Body of pancreas (tissue), 4 donors: ENCODE measurements at regions not wholly inside any gene's neighbourhood (a gene's known extent, or its start where the extent isn't known, plus 50 kb on each side); places are given as distances from the start of the nearest gene placed in this dataset.

Experiments used
- ATAC-seq: fragments of 150-250 bp; one replicate; pipeline ENCODE4 v1.9.1; 2016
- DNase-seq, 4 donors: peaks; one replicate each; pipeline ENCODE4 v3.0.0-alpha.2; 2019
- H3K27ac ChIP-seq, 4 donors: fragments of 200-600 bp; sonication (generic); 1 replicate in 3 of 4; 2 replicates in 1 of 4; pipeline versions ENCODE4 v1.5.1 to v1.6.1; 2016 to 2019; ENCODE audit warnings: mild to moderate bottlenecking in 1 of 4, mixed read lengths in 1 of 4, moderate library complexity in 1 of 4
- H3K27me3 ChIP-seq, 2 donors: fragments of 200-600 bp; sonication (generic); one replicate each; pipeline ENCODE4 v1.6.0; 2016; ENCODE audit warnings: mild to moderate bottlenecking in 1 of 2
- H3K36me3 ChIP-seq, 2 donors: fragments of 200-600 bp; sonication (generic); replicated peaks in 1 of 2; 2 replicates each; pipeline ENCODE4 v1.5.1; 2016; ENCODE audit warnings: low read depth in 2 of 2; ENCODE audit not compliant: insufficient read depth in 1 of 2
- H3K4me1 ChIP-seq: fragments of 200-600 bp; sonication (generic); one replicate; pipeline ENCODE4 v1.6.0; 2016
- H3K4me3 ChIP-seq, 2 donors: fragments of 200-600 bp; sonication (generic); 1 replicate in 1 of 2; 2 replicates in 1 of 2; pipeline ENCODE4 v1.5.1; 2016 to 2019
- H3K9me3 ChIP-seq, 3 donors: fragments of 200-600 bp; sonication (generic); 1 replicate in 2 of 3; 2 replicates in 1 of 3; pipeline ENCODE4 v1.5.1; 2016
- POLR2A ChIP-seq, 3 donors: fragments of 450-650 bp; IDR thresholded peaks; one replicate each; pipeline ENCODE4 v1.6.1; 2016; ENCODE audit warnings: antibody characterized with exemption in 3 of 3, mild to moderate bottlenecking in 2 of 3
- WGBS, 2 donors: methylation state at CpG; one replicate each; pipeline ENCODE4 v1.1.5; 2017; 5-methylcytosine and 5-hydroxymethylcytosine counted together
- intact Hi-C: fragments of 100-400 bp; cut with DNase I; formaldehyde crosslinking; loops from one replicate; pipeline ENCODE4 v1.15.1; 2023
- TF ChIP-seq, protein P1 (sequence below), 7 experiments: fragments of 450-650 bp in 4 of 7; fragments of 200-600 bp in 3 of 7; sonication (generic) in 3 of 7; IDR thresholded peaks; one replicate each; pipeline ENCODE4 v1.5.1; 2016 to 2019; ENCODE audit warnings: antibody characterized with exemption in 7 of 7

DNA sequence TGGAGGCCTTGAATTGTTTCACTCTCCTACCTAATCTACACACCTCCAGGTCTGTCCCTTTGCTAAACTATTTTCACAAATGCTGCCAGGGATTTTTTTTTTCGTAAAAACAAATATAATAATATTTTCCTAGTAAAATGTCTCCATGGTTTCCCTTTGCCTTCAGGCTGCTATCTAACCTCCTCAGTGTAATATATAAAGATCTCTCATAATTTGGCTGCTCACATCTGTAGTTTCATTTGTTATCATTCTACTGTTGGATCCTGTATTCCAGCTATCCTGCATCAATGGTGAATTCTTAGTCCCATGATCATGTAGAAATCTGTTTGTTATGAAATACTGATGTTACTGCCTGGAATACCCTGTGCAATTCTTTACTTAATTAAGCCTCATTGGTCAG, 211.9 kb upstream of the CHRM2 start:
- Histone ChIP-seq H3K27me3 (no peaks in the 10 kb centered on the region), H3K27ac (no peak overlapping the region), H3K36me3 (no peaks in the 10 kb centered on the region), H3K9me3 (no peaks in the 10 kb centered on the region), H3K4me3 (no peak overlapping the region), H3K4me1 (no peaks in the 10 kb centered on the region)
- ATAC-seq, result no peak
- no peak for DNase-seq
- no peak for TF ChIP-seq POLR2A (IDR thresholded peaks at IDR 0.05)
- TF ChIP-seq, protein P1, sequence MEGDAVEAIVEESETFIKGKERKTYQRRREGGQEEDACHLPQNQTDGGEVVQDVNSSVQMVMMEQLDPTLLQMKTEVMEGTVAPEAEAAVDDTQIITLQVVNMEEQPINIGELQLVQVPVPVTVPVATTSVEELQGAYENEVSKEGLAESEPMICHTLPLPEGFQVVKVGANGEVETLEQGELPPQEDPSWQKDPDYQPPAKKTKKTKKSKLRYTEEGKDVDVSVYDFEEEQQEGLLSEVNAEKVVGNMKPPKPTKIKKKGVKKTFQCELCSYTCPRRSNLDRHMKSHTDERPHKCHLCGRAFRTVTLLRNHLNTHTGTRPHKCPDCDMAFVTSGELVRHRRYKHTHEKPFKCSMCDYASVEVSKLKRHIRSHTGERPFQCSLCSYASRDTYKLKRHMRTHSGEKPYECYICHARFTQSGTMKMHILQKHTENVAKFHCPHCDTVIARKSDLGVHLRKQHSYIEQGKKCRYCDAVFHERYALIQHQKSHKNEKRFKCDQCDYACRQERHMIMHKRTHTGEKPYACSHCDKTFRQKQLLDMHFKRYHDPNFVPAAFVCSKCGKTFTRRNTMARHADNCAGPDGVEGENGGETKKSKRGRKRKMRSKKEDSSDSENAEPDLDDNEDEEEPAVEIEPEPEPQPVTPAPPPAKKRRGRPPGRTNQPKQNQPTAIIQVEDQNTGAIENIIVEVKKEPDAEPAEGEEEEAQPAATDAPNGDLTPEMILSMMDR (IDR thresholded peaks at IDR 0.05), result no peak
- intact Hi-C loops, result no loop called here
- WGBS, 2 donors, result 84 to 88% methylated on average over 1 of the region's 1 CpG

GRCh38 chr7:136655414-136655813, 213.0 kb upstream of the CHRM2 start:
- Histone ChIP-seq H3K27ac (no peak overlapping the region), H3K27me3 (no peaks in the 10 kb centered on the region), H3K9me3 (no peaks in the 10 kb centered on the region), H3K36me3 (no peaks in the 10 kb centered on the region), H3K4me3 (no peak overlapping the region), H3K4me1 (no peaks in the 10 kb centered on the region)
- DNase-seq (no peak), ATAC-seq (no peak)
- intact Hi-C loops, result no loop called here
- TF ChIP-seq POLR2A (IDR thresholded peaks at IDR 0.05), result no peak
- TF ChIP-seq, protein P1 (IDR thresholded peaks at IDR 0.05), result no peak

GRCh38 chr7:136654406-136654805, 214.0 kb upstream of the CHRM2 start:
- no peaks in the 10 kb centered on the region for H3K27me3 ChIP-seq
- no peaks in the 10 kb centered on the region for H3K9me3 ChIP-seq
- no peak for TF ChIP-seq POLR2A (IDR thresholded peaks at IDR 0.05)
- TF ChIP-seq, protein P1 (IDR thresholded peaks at IDR 0.05), result no peak
- WGBS, 2 donors, result 53 to 57% methylated on average over 3 of the region's 3 CpGs
- no peaks in the 10 kb centered on the region for H3K4me1 ChIP-seq
- no peak for DNase-seq
- H3K27ac ChIP-seq, result no peak overlapping the region
- ATAC-seq, result no peak
- no peak overlapping the region for H3K4me3 ChIP-seq
- intact Hi-C loops, result no loop called here
- H3K36me3 ChIP-seq, result no peaks in the 10 kb centered on the region

GRCh38 chr7:136652635-136653370, 215.6 kb upstream of the CHRM2 start:
- Histone ChIP-seq H3K27ac (no peak overlapping the region), H3K36me3 (no peaks in the 10 kb centered on the region), H3K9me3 (no peaks in the 10 kb centered on the region), H3K4me1 (no peaks in the 10 kb centered on the region), H3K4me3 (no peak overlapping the region), H3K27me3 (no peaks in the 10 kb centered on the region)
- TF ChIP-seq POLR2A (IDR thresholded peaks at IDR 0.05), result no peak
- TF ChIP-seq, protein P1 (IDR thresholded peaks at IDR 0.05), result no peak
- 72 to 81% methylated on average over 3 of the region's 3 CpGs for WGBS, 2 donors
- no peak for ATAC-seq
- no peak for DNase-seq
- intact Hi-C loops, result no loop called here

DNA sequence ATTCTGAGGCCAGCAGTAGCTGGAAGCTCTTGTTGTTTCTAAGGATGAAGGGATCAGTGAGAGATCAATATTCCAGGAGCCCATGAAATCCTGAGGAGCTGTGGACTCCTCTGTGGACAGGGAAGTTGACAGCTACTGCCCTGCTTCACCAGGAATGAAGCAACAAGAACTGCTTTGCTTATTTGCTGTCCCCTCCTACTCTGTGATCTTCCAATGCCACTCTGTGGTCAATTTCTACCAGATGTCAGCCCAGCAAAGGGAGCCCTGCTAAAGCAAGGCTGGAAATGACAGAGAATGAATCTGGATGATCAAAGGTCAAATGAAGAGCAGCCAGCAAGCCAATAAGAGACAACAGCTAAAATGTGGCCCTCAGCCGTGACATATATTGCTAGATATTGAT, 227.5 kb upstream of the CHRM2 start:
- Histone ChIP-seq H3K27me3 (no peaks in the 10 kb centered on the region), H3K4me3 (no peak overlapping the region), H3K36me3 (no peaks in the 10 kb centered on the region), H3K9me3 (no peaks in the 10 kb centered on the region), H3K27ac (no peak overlapping the region), H3K4me1 (no peaks in the 10 kb centered on the region)
- ATAC-seq (no peak), DNase-seq (no peak)
- 58 to 66% methylated on average over 1 of the region's 1 CpG for WGBS, 2 donors
- intact Hi-C loops, result no loop called here
- TF ChIP-seq, protein P1 (IDR thresholded peaks at IDR 0.05), result no peak
- no peak for TF ChIP-seq POLR2A (IDR thresholded peaks at IDR 0.05)
